Hippocampal formation (tissue), 2 donors: ENCODE measurements at regions not wholly inside any gene's neighbourhood (a gene's known extent, or its start where the extent isn't known, plus 50 kb on each side); places are given as distances from the start of the nearest gene placed in this dataset.

Experiments
- DNase-seq, 2 donors: peaks; one replicate each; lab custom pipeline; 2025; lab: John Stamatoyannopoulos, UW

GRCh38 chr16:54724346-54724925 is 206.2 kb upstream of the IRX5 start:
- no peak for DNase-seq

GRCh38 chr16:54722210-54722676 is 208.4 kb upstream of the IRX5 start:
- no peak for DNase-seq

GRCh38 chr16:54720259-54720658 is 210.4 kb upstream of the IRX5 start:
- no peak for DNase-seq

- no peak for DNase-seq
These were observed 211.0 kb upstream of the IRX5 start for GRCh38 chr16:54719624-54720023.

- no peak for DNase-seq
These were observed 212.3 kb upstream of the IRX5 start for GRCh38 chr16:54718376-54718775.

GRCh38 chr16:54715011-54715410 is 215.7 kb upstream of the IRX5 start:
- no peak for DNase-seq

- no peak for DNase-seq
These were observed 217.8 kb upstream of the IRX5 start for GRCh38 chr16:54712866-54713265.

GRCh38 chr16:54707813-54708212 is 222.9 kb upstream of the IRX5 start:
- no peak for DNase-seq

- DNase-seq, result no peak
These were observed 224.3 kb upstream of the IRX5 start for GRCh38 chr16:54706406-54706805.

GRCh38 chr16:54703339-54703738 is 227.3 kb upstream of the IRX5 start:
- no peak for DNase-seq

GRCh38 chr16:54699656-54700055 is 231.0 kb upstream of the IRX5 start:
- DNase-seq, result no peak

- DNase-seq, result no peak
These were observed 233.0 kb upstream of the IRX5 start for GRCh38 chr16:54697677-54698076.

GRCh38 chr16:54696970-54697369 is 233.7 kb upstream of the IRX5 start:
- DNase-seq, result no peak

GRCh38 chr16:54696522-54696921 is 234.1 kb upstream of the IRX5 start:
- DNase-seq, result no peak

GRCh38 chr16:54694651-54695050 is 236.0 kb upstream of the IRX5 start:
- DNase-seq, result no peak

GRCh38 chr16:54693864-54694263 is 236.8 kb upstream of the IRX5 start:
- DNase-seq, result no peak

- no peak for DNase-seq
These were observed 240.0 kb upstream of the IRX5 start for GRCh38 chr16:54690710-54691109.

GRCh38 chr16:54690306-54690705 is 240.4 kb upstream of the IRX5 start:
- DNase-seq, result no peak

- no peak for DNase-seq
These were observed 241.4 kb upstream of the IRX5 start for GRCh38 chr16:54689072-54689865.

- no peak for DNase-seq
These were observed 242.3 kb upstream of the IRX5 start for GRCh38 chr16:54688339-54688738.

GRCh38 chr16:54687043-54687899 is 243.4 kb upstream of the IRX5 start:
- no peak for DNase-seq

GRCh38 chr16:54685682-54686081 is 245.0 kb upstream of the IRX5 start:
- DNase-seq, result no peak

- no peak for DNase-seq
These were observed 251.1 kb upstream of the IRX5 start for GRCh38 chr16:54679531-54679930.
